ENCODE measurements at regions not wholly inside any gene's neighbourhood (a gene's known extent, or its start where the extent isn't known, plus 50 kb on each side); places are given as distances from the start of the nearest gene placed in this dataset.

DNA sequence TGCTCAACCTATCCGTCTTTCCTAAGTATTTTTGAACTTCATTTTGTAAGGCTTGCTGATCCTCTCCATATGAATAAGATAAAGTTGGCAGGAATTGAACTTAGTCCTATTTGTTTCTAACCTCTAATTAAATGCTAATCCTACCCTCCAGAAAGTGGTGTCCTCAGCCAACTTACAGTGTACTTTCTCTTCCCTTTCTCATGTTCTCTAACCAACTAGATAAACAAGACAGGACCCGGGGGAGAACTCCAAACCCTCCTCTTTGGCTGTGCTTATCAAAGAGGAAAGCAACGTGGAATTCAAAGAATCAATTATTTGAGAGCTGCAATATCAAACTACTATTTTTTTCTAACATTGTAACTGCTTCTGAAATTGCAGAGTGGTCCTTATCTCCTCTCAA lies 56.5 kb upstream of the NRSN1 start:
- Histone ChIP-seq H3K27ac (ENCODE audit: extremely low read depth, low read depth, low read length) (no peak overlapping the region), H3K4me1 (ENCODE audit: control insufficient read depth, insufficient read depth, low read length) (no peaks in the 10 kb centered on the region), H3K9me3 (ENCODE audit: control insufficient read depth, insufficient read depth, low read depth, low read length) (no peaks in the 10 kb centered on the region), H3K36me3 (ENCODE audit: control insufficient read depth in 2 of 2, insufficient read depth in 1 of 2, low read length in 2 of 2) (no peaks in the 10 kb centered on the region), H3K4me3 (ENCODE audit: low read depth, low read length) (no peak overlapping the region)
- CTCF ChIA-PET, result no interaction called here
- POLR2A ChIA-PET, result no interaction called here
- TF ChIP-seq ZNF654 (tag by site-specific recombination; IDR thresholded peaks at IDR 0.05; ENCODE audit: low read depth), result no peak
- TF ChIP-seq, protein P1, sequence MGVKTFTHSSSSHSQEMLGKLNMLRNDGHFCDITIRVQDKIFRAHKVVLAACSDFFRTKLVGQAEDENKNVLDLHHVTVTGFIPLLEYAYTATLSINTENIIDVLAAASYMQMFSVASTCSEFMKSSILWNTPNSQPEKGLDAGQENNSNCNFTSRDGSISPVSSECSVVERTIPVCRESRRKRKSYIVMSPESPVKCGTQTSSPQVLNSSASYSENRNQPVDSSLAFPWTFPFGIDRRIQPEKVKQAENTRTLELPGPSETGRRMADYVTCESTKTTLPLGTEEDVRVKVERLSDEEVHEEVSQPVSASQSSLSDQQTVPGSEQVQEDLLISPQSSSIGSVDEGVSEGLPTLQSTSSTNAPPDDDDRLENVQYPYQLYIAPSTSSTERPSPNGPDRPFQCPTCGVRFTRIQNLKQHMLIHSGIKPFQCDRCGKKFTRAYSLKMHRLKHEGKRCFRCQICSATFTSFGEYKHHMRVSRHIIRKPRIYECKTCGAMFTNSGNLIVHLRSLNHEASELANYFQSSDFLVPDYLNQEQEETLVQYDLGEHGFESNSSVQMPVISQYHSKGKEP (tag by site-specific recombination; IDR thresholded peaks at IDR 0.05), result no peak
- no peak for TF ChIP-seq ZNF223 (tag by site-specific recombination; IDR thresholded peaks at IDR 0.05)
- TF ChIP-seq ZSCAN23 (tag by site-specific recombination; IDR thresholded peaks at IDR 0.05), result no peak

DNA sequence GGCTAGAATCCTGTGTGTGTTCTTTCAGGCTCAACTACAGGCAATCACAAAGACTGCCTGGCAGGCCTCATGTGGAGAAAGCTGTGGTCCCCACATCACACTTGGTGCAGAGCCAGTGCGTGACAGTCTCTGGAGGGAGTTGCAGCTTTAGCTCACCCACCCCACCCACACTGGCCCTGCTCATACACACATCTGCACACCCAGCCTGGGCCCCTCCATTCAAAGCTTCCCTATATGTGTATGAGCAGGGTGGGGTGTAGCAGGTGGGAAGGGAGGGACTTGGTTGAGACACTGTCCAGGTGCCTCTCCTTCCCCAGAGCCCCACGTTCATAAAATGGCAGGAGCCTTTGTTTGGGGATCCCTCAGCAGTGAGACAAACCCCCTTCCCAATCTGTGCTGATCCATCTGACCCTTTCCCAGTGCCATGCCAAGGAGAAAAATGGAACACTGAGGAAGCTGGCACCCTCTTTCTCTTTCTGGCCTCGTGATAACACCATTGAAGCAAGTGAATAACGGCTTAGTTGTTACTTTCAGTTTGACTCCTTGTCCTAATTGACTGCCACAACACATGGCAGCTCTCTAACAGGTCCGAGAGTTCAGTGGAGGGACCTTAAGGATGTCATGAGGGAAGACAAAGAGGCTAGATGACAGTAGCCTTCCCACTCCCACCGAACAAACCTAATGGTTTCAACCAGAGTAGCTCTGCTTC lies 53.8 kb upstream of the NRSN1 start:
- no peak overlapping the region for H3K27ac ChIP-seq (ENCODE audit: extremely low read depth, low read depth, low read length)
- H3K4me1 ChIP-seq (ENCODE audit: control insufficient read depth, insufficient read depth, low read length), result no peaks in the 10 kb centered on the region
- ChIA-PET CTCF (interaction anchor here (0.6 kb wide), 1 partner anchor 508 kb away, joined by 3 read pairs; no protein-coding TSS in a partner anchor), POLR2A (no interaction called here)
- no peaks in the 10 kb centered on the region for H3K9me3 ChIP-seq (ENCODE audit: control insufficient read depth, insufficient read depth, low read depth, low read length)
- H3K4me3 ChIP-seq (ENCODE audit: low read depth, low read length), result no peak overlapping the region
- no peaks in the 10 kb centered on the region for H3K36me3 ChIP-seq (ENCODE audit: control insufficient read depth in 2 of 2, insufficient read depth in 1 of 2, low read length in 2 of 2)
- TF ChIP-seq MYNN (tag by site-specific recombination; IDR thresholded peaks at IDR 0.05; ENCODE audit: borderline replicate concordance) (no peak), ZBTB7A (tag by site-specific recombination; IDR thresholded peaks at IDR 0.05; ENCODE audit: low read depth) (no peak), GLI4 (tag by site-specific recombination; IDR thresholded peaks at IDR 0.05) (no peak), ZNF561 (tag by site-specific recombination; IDR thresholded peaks at IDR 0.05; ENCODE audit: borderline replicate concordance) (no peak), ZNF202 (tag by site-specific recombination; IDR thresholded peaks at IDR 0.05; ENCODE audit: borderline replicate concordance) (no peak), IKZF3 (tag by site-specific recombination; IDR thresholded peaks at IDR 0.05) (no peak), FEZF1 (tag by site-specific recombination; IDR thresholded peaks at IDR 0.05) (no peak), ZNF366 (tag by site-specific recombination; conservative IDR thresholded peaks at IDR 0.05) (no peak), ZBTB8A (tag by site-specific recombination; IDR thresholded peaks at IDR 0.05) (no peak), ZNF76 (tag by site-specific recombination; IDR thresholded peaks at IDR 0.05; ENCODE audit: borderline replicate concordance, low read depth) (no peak), ZFHX2 (tag by site-specific recombination; conservative IDR thresholded peaks at IDR 0.05) (no peak), ZNF530 (tag by site-specific recombination; IDR thresholded peaks at IDR 0.05; ENCODE audit: low read depth) (no peak), ZNF701 (tag by site-specific recombination; IDR thresholded peaks at IDR 0.05) (no peak), MEIS1 (CRISPR knock-in tag; IDR thresholded peaks at IDR 0.05; ENCODE audit: borderline replicate concordance) (no peak)
- TF ChIP-seq, protein P2, sequence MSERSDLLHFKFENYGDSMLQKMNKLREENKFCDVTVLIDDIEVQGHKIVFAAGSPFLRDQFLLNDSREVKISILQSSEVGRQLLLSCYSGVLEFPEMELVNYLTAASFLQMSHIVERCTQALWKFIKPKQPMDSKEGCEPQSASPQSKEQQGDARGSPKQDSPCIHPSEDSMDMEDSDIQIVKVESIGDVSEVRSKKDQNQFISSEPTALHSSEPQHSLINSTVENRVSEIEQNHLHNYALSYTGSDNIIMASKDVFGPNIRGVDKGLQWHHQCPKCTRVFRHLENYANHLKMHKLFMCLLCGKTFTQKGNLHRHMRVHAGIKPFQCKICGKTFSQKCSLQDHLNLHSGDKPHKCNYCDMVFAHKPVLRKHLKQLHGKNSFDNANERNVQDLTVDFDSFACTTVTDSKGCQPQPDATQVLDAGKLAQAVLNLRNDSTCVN (tag by site-specific recombination; optimal IDR thresholded peaks at IDR 0.05), result no peak
- TF ChIP-seq, protein P3, sequence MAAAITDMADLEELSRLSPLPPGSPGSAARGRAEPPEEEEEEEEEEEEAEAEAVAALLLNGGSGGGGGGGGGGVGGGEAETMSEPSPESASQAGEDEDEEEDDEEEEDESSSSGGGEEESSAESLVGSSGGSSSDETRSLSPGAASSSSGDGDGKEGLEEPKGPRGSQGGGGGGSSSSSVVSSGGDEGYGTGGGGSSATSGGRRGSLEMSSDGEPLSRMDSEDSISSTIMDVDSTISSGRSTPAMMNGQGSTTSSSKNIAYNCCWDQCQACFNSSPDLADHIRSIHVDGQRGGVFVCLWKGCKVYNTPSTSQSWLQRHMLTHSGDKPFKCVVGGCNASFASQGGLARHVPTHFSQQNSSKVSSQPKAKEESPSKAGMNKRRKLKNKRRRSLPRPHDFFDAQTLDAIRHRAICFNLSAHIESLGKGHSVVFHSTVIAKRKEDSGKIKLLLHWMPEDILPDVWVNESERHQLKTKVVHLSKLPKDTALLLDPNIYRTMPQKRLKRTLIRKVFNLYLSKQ (tag by site-specific recombination; IDR thresholded peaks at IDR 0.05; ENCODE audit: borderline replicate concordance), result no peak
- TF ChIP-seq, protein P1 (tag by site-specific recombination; IDR thresholded peaks at IDR 0.05), result no peak
- TF ChIP-seq, protein P4, sequence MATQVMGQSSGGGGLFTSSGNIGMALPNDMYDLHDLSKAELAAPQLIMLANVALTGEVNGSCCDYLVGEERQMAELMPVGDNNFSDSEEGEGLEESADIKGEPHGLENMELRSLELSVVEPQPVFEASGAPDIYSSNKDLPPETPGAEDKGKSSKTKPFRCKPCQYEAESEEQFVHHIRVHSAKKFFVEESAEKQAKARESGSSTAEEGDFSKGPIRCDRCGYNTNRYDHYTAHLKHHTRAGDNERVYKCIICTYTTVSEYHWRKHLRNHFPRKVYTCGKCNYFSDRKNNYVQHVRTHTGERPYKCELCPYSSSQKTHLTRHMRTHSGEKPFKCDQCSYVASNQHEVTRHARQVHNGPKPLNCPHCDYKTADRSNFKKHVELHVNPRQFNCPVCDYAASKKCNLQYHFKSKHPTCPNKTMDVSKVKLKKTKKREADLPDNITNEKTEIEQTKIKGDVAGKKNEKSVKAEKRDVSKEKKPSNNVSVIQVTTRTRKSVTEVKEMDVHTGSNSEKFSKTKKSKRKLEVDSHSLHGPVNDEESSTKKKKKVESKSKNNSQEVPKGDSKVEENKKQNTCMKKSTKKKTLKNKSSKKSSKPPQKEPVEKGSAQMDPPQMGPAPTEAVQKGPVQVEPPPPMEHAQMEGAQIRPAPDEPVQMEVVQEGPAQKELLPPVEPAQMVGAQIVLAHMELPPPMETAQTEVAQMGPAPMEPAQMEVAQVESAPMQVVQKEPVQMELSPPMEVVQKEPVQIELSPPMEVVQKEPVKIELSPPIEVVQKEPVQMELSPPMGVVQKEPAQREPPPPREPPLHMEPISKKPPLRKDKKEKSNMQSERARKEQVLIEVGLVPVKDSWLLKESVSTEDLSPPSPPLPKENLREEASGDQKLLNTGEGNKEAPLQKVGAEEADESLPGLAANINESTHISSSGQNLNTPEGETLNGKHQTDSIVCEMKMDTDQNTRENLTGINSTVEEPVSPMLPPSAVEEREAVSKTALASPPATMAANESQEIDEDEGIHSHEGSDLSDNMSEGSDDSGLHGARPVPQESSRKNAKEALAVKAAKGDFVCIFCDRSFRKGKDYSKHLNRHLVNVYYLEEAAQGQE (tag by site-specific recombination; IDR thresholded peaks at IDR 0.05), result no peak
- TF ChIP-seq, protein P5, sequence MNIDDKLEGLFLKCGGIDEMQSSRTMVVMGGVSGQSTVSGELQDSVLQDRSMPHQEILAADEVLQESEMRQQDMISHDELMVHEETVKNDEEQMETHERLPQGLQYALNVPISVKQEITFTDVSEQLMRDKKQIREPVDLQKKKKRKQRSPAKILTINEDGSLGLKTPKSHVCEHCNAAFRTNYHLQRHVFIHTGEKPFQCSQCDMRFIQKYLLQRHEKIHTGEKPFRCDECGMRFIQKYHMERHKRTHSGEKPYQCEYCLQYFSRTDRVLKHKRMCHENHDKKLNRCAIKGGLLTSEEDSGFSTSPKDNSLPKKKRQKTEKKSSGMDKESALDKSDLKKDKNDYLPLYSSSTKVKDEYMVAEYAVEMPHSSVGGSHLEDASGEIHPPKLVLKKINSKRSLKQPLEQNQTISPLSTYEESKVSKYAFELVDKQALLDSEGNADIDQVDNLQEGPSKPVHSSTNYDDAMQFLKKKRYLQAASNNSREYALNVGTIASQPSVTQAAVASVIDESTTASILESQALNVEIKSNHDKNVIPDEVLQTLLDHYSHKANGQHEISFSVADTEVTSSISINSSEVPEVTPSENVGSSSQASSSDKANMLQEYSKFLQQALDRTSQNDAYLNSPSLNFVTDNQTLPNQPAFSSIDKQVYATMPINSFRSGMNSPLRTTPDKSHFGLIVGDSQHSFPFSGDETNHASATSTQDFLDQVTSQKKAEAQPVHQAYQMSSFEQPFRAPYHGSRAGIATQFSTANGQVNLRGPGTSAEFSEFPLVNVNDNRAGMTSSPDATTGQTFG (tag by site-specific recombination; IDR thresholded peaks at IDR 0.05; ENCODE audit: borderline replicate concordance), result no peak
